CD8-positive, alpha-beta memory T cell (primary cell): ENCODE measurements at regions not wholly inside any gene's neighbourhood (a gene's known extent, or its start where the extent isn't known, plus 50 kb on each side); places are given as distances from the start of the nearest gene placed in this dataset.
"Not testable (repeated sequence)": the region's sequence is repeated elsewhere in the genome, so short reads cannot be mapped to it uniquely, and the experiment has no call there.

Source experiments
- CTCF ChIA-PET: fragments of 350-600 bp; sonication (Branson Sonifier 250); formaldehyde crosslinking; loops from one replicate; lab custom pipeline; 2021; ENCODE audit warnings: antibody characterized with exemption; lab: Charles Lee
- POLR2A ChIA-PET: fragments of 350-600 bp; sonication (Branson Sonifier 250); formaldehyde crosslinking; loops from one replicate; lab custom pipeline; 2021; ENCODE audit warnings: antibody characterized with exemption; lab: Charles Lee
- DNase-seq, 5 donors: peaks; one replicate each; pipeline versions ENCODE4 v3.0.0 to v3.0.0-alpha.2; 2020 to 2022; ENCODE audit warnings: mixed read lengths in 1 of 5
- H3K27ac ChIP-seq: one replicate; pipeline ENCODE4 v1.7.0; 2013; ENCODE audit warnings: low read depth, mild to moderate bottlenecking, low read length, moderate library complexity
- H3K27me3 ChIP-seq: 2 replicates; pipeline ENCODE4 v1.7.0; 2013; ENCODE audit warnings: low read length, mild to moderate bottlenecking; ENCODE audit not compliant: insufficient read depth, poor library complexity, severe bottlenecking
- H3K36me3 ChIP-seq: 2 replicates; pipeline ENCODE4 v1.7.0; 2013; ENCODE audit warnings: mild to moderate bottlenecking, low read length, moderate library complexity; ENCODE audit not compliant: insufficient read depth
- H3K4me1 ChIP-seq: 2 replicates; pipeline ENCODE4 v1.7.0; 2013; ENCODE audit warnings: mild to moderate bottlenecking, low read length, moderate library complexity; ENCODE audit not compliant: insufficient read depth
- H3K4me3 ChIP-seq: 2 replicates; pipeline ENCODE4 v1.7.0; 2013; ENCODE audit warnings: mild to moderate bottlenecking, low read length
- H3K9me3 ChIP-seq: 2 replicates; pipeline ENCODE4 v1.7.0; 2013; ENCODE audit warnings: mild to moderate bottlenecking, low read length
- H3K27ac Mint-ChIP-seq, 8 donors: one replicate each; pipeline ENCODE4 v1.8.0; 2020 to 2021; ENCODE audit warnings: mixed read lengths in 8 of 8, mild to moderate bottlenecking in 6 of 8, inconsistent platforms in 3 of 8, moderate library complexity in 3 of 8
- H3K27me3 Mint-ChIP-seq, 2 donors: one replicate each; pipeline ENCODE4 v1.8.0; 2020 to 2021; ENCODE audit warnings: mixed read lengths in 2 of 2, mild to moderate bottlenecking in 1 of 2, moderate library complexity in 1 of 2
- H3K36me3 Mint-ChIP-seq, 3 donors: one replicate each; pipeline ENCODE4 v1.8.0; 2020 to 2021; ENCODE audit warnings: mixed read lengths in 3 of 3, inconsistent platforms in 1 of 3, mild to moderate bottlenecking in 1 of 3
- H3K4me1 Mint-ChIP-seq, 3 donors: one replicate each; pipeline ENCODE4 v1.8.0; 2020 to 2021; ENCODE audit warnings: mixed read lengths in 3 of 3, inconsistent platforms in 1 of 3, mild to moderate bottlenecking in 1 of 3
- H3K4me3 Mint-ChIP-seq, 7 donors: one replicate each; pipeline ENCODE4 v1.8.0; 2020 to 2021; ENCODE audit warnings: mixed read lengths in 7 of 7, mild to moderate bottlenecking in 6 of 7, moderate library complexity in 4 of 7, inconsistent platforms in 2 of 7
- H3K9me3 Mint-ChIP-seq, 5 donors: one replicate each; pipeline ENCODE4 v1.8.0; 2020 to 2022; ENCODE audit warnings: mixed read lengths in 5 of 5, mild to moderate bottlenecking in 3 of 5, moderate library complexity in 2 of 5, inconsistent platforms in 1 of 5

- Histone ChIP-seq H3K9me3 (no peaks in the 10 kb centered on the region), H3K27me3 (peaks cover 12% of the 10 kb centered on the region), H3K27ac (no peak overlapping the region), H3K4me1 (peaks cover 12% of the 10 kb centered on the region), H3K4me3 (no peak overlapping the region), H3K36me3 (no peaks in the 10 kb centered on the region)
- H3K36me3 Mint-ChIP-seq = peaks cover 0 to under 1% (median 0%) of the 10 kb centered on the region in 3 donors
- H3K4me1 Mint-ChIP-seq = peaks cover 12 to 21% (median 13%) of the 10 kb centered on the region in 3 donors
- H3K27me3 Mint-ChIP-seq = peaks cover 7 to 18% of the 10 kb centered on the region in 2 donors
- peaks cover 0 to 2% (median 0%) of the 10 kb centered on the region in 5 donors for H3K9me3 Mint-ChIP-seq
- ChIA-PET POLR2A (no interaction called here), CTCF (interaction anchor here (1.0 kb wide), 1 partner anchor 18 kb away, joined by 3 read pairs; no protein-coding TSS in a partner anchor)
- DNase-seq = no peak
- no peak overlapping the region for H3K4me3 Mint-ChIP-seq
- no peak overlapping the region for H3K27ac Mint-ChIP-seq
These were observed 54.6 kb upstream of the WNT7B start for GRCh38 chr22:46031557-46031956.

GRCh38 chr22:46031965-46032851, 55.2 kb upstream of the WNT7B start:
- Mint-ChIP-seq H3K4me3 (no peak overlapping the region), H3K9me3 (peaks cover 0 to 2% (median 0%) of the 10 kb centered on the region in 5 donors), H3K27me3 (peaks cover 2 to 13% of the 10 kb centered on the region in 2 donors), H3K36me3 (no peaks in the 10 kb centered on the region), H3K27ac (no peak overlapping the region), H3K4me1 (peaks cover 18 to 23% (median 19%) of the 10 kb centered on the region in 3 donors)
- CTCF ChIA-PET = interaction anchor here (1.0 kb wide), 1 partner anchor 18 kb away, joined by 3 read pairs; no protein-coding TSS in a partner anchor
- H3K9me3 ChIP-seq = no peaks in the 10 kb centered on the region
- no peak overlapping the region for H3K4me3 ChIP-seq
- POLR2A ChIA-PET = no interaction called here
- no peak overlapping the region for H3K27ac ChIP-seq
- H3K4me1 ChIP-seq = peaks cover 18% of the 10 kb centered on the region
- DNase-seq = peak in 1 of 5 donors; percentile 42
- peaks cover 7% of the 10 kb centered on the region for H3K27me3 ChIP-seq
- H3K36me3 ChIP-seq = no peaks in the 10 kb centered on the region

DNA sequence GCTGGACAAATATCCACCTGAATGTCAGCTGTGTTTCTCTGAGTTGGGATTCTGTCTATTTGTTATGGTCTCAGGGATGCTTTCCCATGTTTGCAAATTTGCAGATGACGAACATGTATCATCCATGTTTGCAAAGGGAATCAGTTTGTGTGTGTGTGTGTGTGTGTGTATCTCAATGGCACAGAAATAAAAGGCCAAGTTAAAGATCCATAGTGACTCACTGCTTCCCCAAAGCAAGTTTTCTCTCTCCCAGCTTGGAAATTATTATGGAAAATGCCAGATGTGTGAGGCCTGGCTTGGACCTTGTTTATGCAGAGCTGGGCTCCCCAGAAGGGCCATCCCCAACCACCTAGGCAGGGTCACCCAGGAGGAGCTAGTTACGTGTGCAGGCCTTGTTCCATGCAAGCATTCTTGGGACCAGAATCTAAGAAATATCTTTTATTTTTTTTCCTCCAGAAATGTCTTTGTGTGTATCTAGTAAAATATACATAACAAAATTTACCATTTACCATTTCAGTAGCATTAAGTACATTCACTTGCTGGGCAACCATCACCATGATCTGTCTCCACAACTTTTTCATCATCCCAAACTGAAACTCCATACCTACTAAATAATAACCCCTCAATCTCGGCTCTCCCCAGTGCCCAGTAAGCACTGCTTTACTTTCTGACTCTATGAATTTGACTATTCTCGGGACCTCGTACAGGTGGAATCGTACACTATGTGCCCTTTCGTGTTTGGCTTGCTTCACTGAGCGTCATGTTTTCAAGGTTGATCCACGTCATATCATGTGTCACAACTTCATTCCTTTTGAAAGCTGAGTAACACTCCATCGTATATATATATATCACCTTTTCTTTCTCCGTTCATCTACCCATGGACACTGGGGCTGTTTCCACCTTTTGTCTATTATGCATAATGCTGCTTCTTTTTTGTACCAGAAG, 56.6 kb upstream of the WNT7B start:
- ChIA-PET POLR2A (interaction anchor here (1.4 kb wide), 1 partner anchor 11 kb away, joined by 4 read pairs; no protein-coding TSS in a partner anchor), CTCF (interaction anchor here (0.7 to 1.3 kb wide), 3 partner anchors 20 to 27 kb away, joined by 4 read pairs; no protein-coding TSS in a partner anchor)
- DNase-seq = no peak
- no peaks in the 10 kb centered on the region for H3K36me3 Mint-ChIP-seq
- Histone ChIP-seq H3K27ac (no peak overlapping the region), H3K9me3 (no peaks in the 10 kb centered on the region), H3K4me3 (no peak overlapping the region), H3K36me3 (no peaks in the 10 kb centered on the region), H3K27me3 (peaks cover 1% of the 10 kb centered on the region), H3K4me1 (peaks cover 20% of the 10 kb centered on the region)
- peak overlapping the region in 3 of 8 donors; percentile 2 to 36 (median 17) for H3K27ac Mint-ChIP-seq
- peaks cover 0 to 2% (median 0%) of the 10 kb centered on the region in 5 donors for H3K9me3 Mint-ChIP-seq
- no peak overlapping the region for H3K4me3 Mint-ChIP-seq
- H3K27me3 Mint-ChIP-seq = peaks cover 2 to 8% of the 10 kb centered on the region in 2 donors
- H3K4me1 Mint-ChIP-seq = peaks cover 19 to 21% (median 19%) of the 10 kb centered on the region in 3 donors

- Mint-ChIP-seq H3K4me1 (peaks cover 19 to 21% (median 19%) of the 10 kb centered on the region in 3 donors), H3K4me3 (peak overlapping the region in 3 of 7 donors; percentile 45 to 85 (median 66)), H3K27ac (peak overlapping the region in 5 of 8 donors; percentile 74 to 97 (median 85))
- not testable (repeated sequence) for H3K27me3 ChIP-seq, H3K4me3 ChIP-seq, H3K36me3 Mint-ChIP-seq, H3K36me3 ChIP-seq, H3K9me3 Mint-ChIP-seq, H3K27ac ChIP-seq, H3K27me3 Mint-ChIP-seq, H3K9me3 ChIP-seq
- CTCF ChIA-PET = interaction anchor here (0.9 to 1.5 kb wide), 5 partner anchors 13 to 28 kb away, joined by 3 to 4 read pairs (median 3); no protein-coding TSS in a partner anchor
- peaks cover 20% of the 10 kb centered on the region for H3K4me1 ChIP-seq
- POLR2A ChIA-PET = interaction anchor here (1.4 to 3.6 kb wide), 2 partner anchors 10 to 19 kb away, joined by 4 to 43 read pairs; no protein-coding TSS in a partner anchor
- DNase-seq = peak in 1 of 5 donors; percentile 30
These were observed 57.5 kb upstream of the WNT7B start for GRCh38 chr22:46034480-46034879.

- H3K27ac Mint-ChIP-seq = peak overlapping the region in 7 of 8 donors; percentile 74 to 97 (median 85)
These were observed 58.4 kb upstream of the WNT7B start for GRCh38 chr22:46035380-46035741.

GRCh38 chr22:46035742-46036557, 59.0 kb upstream of the WNT7B start:
- Histone ChIP-seq H3K4me1 (peaks cover 20% of the 10 kb centered on the region), H3K36me3 (no peaks in the 10 kb centered on the region), H3K4me3 (peak overlapping the region; percentile 76), H3K9me3 (no peaks in the 10 kb centered on the region), H3K27ac (peak overlapping the region; percentile 89), H3K27me3 (no peaks in the 10 kb centered on the region)
- ChIA-PET POLR2A (interaction anchor here (0.8 to 3.6 kb wide), 7 partner anchors 9 to 214 kb away, joined by 3 to 43 read pairs (median 6); partner anchors contain the start of gene CDPF1), CTCF (interaction anchor here (0.8 to 3.5 kb wide), 13 partner anchors 15 to 226 kb away, joined by 3 to 41 read pairs (median 3); no protein-coding TSS in a partner anchor)
- Mint-ChIP-seq H3K4me3 (peak overlapping the region; percentile 81 to 91 (median 85)), H3K36me3 (no peaks in the 10 kb centered on the region), H3K9me3 (no peaks in the 10 kb centered on the region), H3K4me1 (peaks cover 19 to 21% (median 19%) of the 10 kb centered on the region in 3 donors), H3K27ac (peak overlapping the region; percentile 94 to 98 (median 97)), H3K27me3 (no peaks in the 10 kb centered on the region)
- DNase-seq = peak; percentile 99 to 100 (median 100)

More at GRCh38 chr22:46035380-46035741, 58.4 kb upstream of the WNT7B start:
- ChIA-PET CTCF (interaction anchor here (1.4 to 3.5 kb wide), 5 partner anchors 18 to 226 kb away, joined by 3 to 41 read pairs (median 13); no protein-coding TSS in a partner anchor), POLR2A (interaction anchor here (0.8 to 3.6 kb wide), 5 partner anchors 9 to 114 kb away, joined by 3 to 43 read pairs (median 6); no protein-coding TSS in a partner anchor)
- H3K4me1 ChIP-seq = peaks cover 20% of the 10 kb centered on the region
- peak overlapping the region; percentile 55 for H3K27ac ChIP-seq
- no peaks in the 10 kb centered on the region for H3K36me3 ChIP-seq
- H3K36me3 Mint-ChIP-seq = no peaks in the 10 kb centered on the region
- no peaks in the 10 kb centered on the region for H3K9me3 Mint-ChIP-seq
- H3K4me3 ChIP-seq = peak overlapping the region; percentile 55
- no peaks in the 10 kb centered on the region for H3K9me3 ChIP-seq
- H3K4me1 Mint-ChIP-seq = peaks cover 19 to 21% (median 19%) of the 10 kb centered on the region in 3 donors
- H3K27me3 Mint-ChIP-seq = no peaks in the 10 kb centered on the region
- DNase-seq = no peak
- H3K4me3 Mint-ChIP-seq = peak overlapping the region; percentile 66 to 90 (median 85)
- no peaks in the 10 kb centered on the region for H3K27me3 ChIP-seq
